ENCODE measurements at regions not wholly inside any gene's neighbourhood (a gene's known extent, or its start where the extent isn't known, plus 50 kb on each side); places are given as distances from the start of the nearest gene placed in this dataset.

DNA sequence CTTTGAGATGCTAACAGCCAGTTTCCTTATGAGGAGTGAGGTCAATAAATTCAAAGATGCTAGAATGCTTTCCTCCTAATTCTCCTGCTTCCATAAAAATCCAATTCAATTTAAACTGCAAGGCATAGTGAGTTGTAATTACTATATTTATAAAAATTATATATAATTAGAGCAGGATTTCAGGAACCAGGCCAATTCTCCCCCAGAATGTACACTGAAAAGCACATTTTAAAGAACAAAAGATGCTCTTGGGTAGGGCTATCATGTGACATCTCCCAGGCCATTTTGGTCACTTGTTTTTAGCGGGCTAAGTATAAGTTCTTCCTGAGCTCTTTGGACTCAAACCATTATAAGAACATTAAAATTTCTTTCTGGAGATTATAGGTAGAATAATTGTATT lies 195.7 kb upstream of the KCNG1 start:
- TF ChIP-seq, protein P1, sequence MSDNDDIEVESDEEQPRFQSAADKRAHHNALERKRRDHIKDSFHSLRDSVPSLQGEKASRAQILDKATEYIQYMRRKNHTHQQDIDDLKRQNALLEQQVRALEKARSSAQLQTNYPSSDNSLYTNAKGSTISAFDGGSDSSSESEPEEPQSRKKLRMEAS (IDR thresholded peaks at IDR 0.05; ENCODE audit: insufficient read depth, insufficient read length): no peak
- TF ChIP-seq MYC (IDR thresholded peaks at IDR 0.05; ENCODE audit: low read depth, low read length) (no peak), FOS (IDR thresholded peaks at IDR 0.05; ENCODE audit: borderline replicate concordance, insufficient read depth, low read length) (no peak), POLR2AphosphoS5 (IDR thresholded peaks at IDR 0.05; ENCODE audit: insufficient read depth, low read depth, low read length) (no peak), GATA2 (IDR thresholded peaks at IDR 0.05; ENCODE audit: insufficient read depth, insufficient read length, low read depth, low read length) (no peak), POLR2A (IDR thresholded peaks at IDR 0.05; ENCODE audit: low read depth, low read length) (no peak), EZH2 (IDR thresholded peaks at IDR 0.05; ENCODE audit: borderline replicate concordance, low read depth, low read length, severe bottlenecking) (no peak), JUN (IDR thresholded peaks at IDR 0.05; ENCODE audit: borderline replicate concordance, insufficient read depth, insufficient read length, low read depth) (no peak)
- TF ChIP-seq, protein P2, sequence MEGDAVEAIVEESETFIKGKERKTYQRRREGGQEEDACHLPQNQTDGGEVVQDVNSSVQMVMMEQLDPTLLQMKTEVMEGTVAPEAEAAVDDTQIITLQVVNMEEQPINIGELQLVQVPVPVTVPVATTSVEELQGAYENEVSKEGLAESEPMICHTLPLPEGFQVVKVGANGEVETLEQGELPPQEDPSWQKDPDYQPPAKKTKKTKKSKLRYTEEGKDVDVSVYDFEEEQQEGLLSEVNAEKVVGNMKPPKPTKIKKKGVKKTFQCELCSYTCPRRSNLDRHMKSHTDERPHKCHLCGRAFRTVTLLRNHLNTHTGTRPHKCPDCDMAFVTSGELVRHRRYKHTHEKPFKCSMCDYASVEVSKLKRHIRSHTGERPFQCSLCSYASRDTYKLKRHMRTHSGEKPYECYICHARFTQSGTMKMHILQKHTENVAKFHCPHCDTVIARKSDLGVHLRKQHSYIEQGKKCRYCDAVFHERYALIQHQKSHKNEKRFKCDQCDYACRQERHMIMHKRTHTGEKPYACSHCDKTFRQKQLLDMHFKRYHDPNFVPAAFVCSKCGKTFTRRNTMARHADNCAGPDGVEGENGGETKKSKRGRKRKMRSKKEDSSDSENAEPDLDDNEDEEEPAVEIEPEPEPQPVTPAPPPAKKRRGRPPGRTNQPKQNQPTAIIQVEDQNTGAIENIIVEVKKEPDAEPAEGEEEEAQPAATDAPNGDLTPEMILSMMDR (IDR thresholded peaks at IDR 0.05; ENCODE audit: extremely low read depth in 1 of 2, insufficient read depth in 1 of 2, low read depth in 1 of 2, low read length in 2 of 2): no peak
- POLR2A ChIA-PET: no interaction called here
- intact Hi-C loops (cut with micrococcal nuclease): no loop called here

More for the DNA sequence above, 195.7 kb upstream of the KCNG1 start:
- FAIRE-seq (no peak), DNase-seq (ENCODE audit: low read depth, low spot score) (no peak)
- Histone ChIP-seq H2AFZ (ENCODE audit: low read depth, low read length) (no peak overlapping the region), H3K27ac (ENCODE audit: insufficient read depth, low read depth, low read length) (no peak overlapping the region), H3K4me1 (ENCODE audit: control insufficient read depth, extremely low read depth, insufficient read depth, low read length) (no peaks in the 10 kb centered on the region), H3K4me3 (replicated peaks in 1 of 3; ENCODE audit: insufficient read depth in 1 of 3, low read depth in 1 of 3, low read length in 3 of 3) (no peak overlapping the region), H3K9me3 (replicated peaks; ENCODE audit: control insufficient read depth, insufficient read depth, low read length) (no peaks in the 10 kb centered on the region), H3K27me3 (ENCODE audit: control insufficient read depth in 2 of 2, insufficient read depth in 2 of 2, low read length in 2 of 2) (peaks cover 12 to 25% of the 10 kb centered on the region in 2 experiments), H4K20me1 (replicated peaks; ENCODE audit: control insufficient read depth, extremely low read depth, insufficient read depth, low read length) (no peaks in the 10 kb centered on the region), H3K9me1 (replicated peaks; ENCODE audit: control insufficient read depth, extremely low read depth, insufficient read depth, low read length) (no peaks in the 10 kb centered on the region), H3K36me3 (ENCODE audit: control insufficient read depth in 2 of 2, extremely low read depth in 1 of 2, insufficient read depth in 2 of 2, low read length in 2 of 2) (no peaks in the 10 kb centered on the region), H3K9ac (replicated peaks; ENCODE audit: extremely low read depth, insufficient read depth, low read length) (no peak overlapping the region), H3K4me2 (ENCODE audit: insufficient read depth, low read length) (no peak overlapping the region), H3K79me2 (ENCODE audit: control insufficient read depth, insufficient read depth, low read length) (no peaks in the 10 kb centered on the region)
- CTCF ChIA-PET: interaction anchor here (0.7 to 3.7 kb wide), 2 partner anchors 58 to 88 kb away, joined by 3 to 34 read pairs; no protein-coding TSS in a partner anchor
- dilution Hi-C loops (cut with MboI; ENCODE audit: extremely low pct_ligation_motif_present, low sequenced_read_pairs): no loop called here
- no TSS peak for BruUV-seq (replicated peaks)
